Fibroblast of skin of left biceps (primary cell): ENCODE measurements at regions not wholly inside any gene's neighbourhood (a gene's known extent, or its start where the extent isn't known, plus 50 kb on each side); places are given as distances from the start of the nearest gene placed in this dataset.

ENCODE experiments used
- DNase-seq, 2 experiments: peaks; one replicate each; pipeline ENCODE4 v3.0.0-alpha.2; 2013; ENCODE audit warnings: low read depth in 2 of 2

DNA sequence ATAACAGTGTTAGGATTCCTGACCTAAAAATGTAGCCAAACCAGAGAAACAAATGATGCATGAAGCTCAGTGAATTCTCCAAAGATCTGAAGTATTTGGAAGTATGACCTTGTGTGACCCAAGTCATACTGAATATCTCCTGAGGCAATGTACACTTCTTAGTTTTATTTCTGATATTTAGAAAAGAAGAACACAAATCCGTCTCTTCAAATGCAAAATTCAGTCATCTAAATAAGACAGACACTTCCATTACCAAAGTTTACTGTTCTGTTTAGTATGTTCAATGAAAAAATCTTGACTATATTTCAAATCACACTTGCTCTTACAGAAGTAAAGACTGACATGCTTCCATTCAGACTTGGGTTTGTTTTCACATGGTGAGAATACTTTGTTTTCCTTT, 495.7 kb downstream of the RIT2 start:
- DNase-seq = no peak

DNA sequence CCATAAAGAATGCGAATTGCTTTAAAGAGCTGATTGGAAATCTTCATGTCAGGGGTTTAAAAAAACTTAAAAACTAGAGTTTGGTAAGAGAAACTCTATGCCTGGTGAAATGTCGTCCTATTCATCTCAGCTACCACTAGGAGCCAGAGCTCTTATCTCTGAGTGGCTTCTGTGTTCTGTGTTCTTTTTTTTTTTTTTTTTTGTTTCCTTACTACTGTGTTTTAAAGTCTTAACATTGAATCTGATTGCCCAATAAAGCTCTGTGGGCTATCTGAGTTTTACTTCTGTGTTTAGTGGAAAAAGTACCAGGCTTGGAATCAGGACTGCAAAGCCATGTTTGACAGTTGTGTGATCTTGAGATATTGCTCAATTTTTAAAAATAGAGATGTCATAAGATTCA, 494.8 kb downstream of the RIT2 start:
- DNase-seq = no peak

DNA sequence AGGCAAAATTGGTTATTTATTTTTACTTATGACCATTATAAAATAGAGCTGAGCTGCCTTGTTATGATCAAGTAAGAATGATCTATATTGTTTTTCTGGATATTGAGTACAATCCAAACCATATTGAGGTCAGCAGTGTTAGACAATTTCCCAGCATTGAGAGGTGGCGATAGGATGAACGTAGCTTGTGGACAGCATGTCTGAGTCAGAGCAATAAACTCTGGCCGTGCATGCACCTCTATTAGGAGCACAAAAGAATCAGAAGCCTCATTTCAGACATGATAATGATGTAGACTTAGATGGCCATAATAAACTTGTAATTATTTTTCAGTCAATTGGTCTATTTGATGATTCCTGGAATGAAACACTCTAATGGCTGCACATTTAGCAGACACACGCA, 491.6 kb downstream of the RIT2 start:
- no peak for DNase-seq

DNA sequence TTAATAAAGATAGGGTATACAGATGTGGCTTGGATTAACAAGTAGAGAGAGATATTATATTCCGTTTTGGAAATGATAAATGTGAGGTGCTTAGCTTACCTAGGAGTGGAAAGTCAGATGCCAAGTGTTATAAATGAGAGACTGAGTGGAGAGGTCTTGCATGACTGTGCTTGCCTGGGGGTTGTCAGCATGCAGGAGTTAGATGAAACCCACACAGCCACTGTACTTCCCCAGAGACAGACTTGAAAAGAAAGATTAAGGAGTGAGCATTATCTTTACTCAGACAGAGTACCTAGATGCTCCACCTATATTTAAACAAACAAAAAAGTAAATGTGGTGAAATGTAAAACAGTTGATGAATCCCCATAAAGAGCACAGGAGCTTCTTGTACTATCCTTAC, 482.7 kb downstream of the RIT2 start:
- DNase-seq = no peak

DNA sequence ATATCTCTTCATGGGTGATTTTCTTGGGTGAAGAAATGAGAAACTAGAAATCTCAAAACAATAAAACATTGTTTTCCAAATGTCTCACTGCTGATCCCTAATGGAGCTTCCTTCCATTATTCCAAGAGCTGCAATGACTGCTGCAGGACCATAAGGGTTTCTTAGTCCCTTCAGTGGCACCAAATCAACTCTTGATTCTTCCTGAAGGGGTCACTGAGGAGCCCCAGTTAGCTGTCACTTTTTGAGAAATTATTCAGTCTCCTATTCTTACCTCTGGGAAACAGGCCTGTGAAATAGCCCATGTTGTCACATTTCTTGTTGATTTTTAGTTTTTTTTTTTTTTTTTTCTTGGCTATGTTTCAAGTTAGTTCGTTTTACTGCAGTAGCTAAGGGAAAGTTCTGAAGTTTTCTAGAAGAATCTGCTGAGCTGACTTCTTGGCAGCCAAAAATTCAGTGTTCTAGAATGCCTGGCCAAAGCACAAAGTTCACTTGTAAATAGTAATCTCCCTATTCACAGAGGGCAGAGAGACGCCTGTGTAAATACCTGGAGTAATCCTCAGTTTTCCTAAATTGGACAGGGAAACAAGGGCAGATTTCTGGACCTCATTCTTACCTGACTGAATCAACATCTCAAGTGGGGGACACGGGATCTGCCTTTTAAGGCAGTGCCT, 480.0 kb downstream of the RIT2 start:
- no peak for DNase-seq

DNA sequence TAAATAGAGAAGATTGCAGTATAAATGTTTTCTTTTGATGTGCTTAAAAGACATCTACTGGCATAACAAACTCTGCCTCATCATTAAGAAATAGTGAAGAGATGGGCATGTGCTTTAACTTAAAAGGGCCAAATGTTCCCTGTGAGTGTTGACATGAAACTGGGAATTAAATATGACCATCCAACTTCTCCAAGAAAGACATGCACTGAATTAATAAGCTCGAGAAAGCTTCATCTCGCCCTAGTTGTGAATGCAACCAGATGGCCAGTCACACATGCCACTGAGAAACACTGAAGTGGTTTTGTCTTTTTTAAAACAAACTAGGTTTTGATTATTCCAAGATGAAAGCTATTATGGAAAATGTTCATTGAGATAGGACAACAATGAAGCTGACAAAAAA, 479.2 kb downstream of the RIT2 start:
- DNase-seq = no peak

DNA sequence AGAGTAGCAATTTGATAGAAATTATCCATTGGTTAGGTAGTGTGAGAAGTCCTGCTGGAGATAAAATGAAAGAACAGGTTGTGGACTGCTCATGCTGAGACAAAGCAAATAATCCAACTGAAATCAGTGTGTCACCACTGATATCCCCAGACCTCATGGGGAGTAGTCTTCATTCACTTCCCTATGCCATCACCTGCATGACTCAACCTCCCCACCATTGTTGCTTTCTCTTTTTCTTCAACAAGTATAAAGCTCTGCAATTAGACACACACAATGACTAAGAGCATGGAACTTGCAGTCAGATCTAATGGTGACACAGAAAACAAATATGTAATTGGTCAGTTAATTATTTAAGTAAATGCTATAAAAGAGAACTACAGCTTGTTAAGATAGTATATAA, 475.3 kb downstream of the RIT2 start:
- no peak for DNase-seq

DNA sequence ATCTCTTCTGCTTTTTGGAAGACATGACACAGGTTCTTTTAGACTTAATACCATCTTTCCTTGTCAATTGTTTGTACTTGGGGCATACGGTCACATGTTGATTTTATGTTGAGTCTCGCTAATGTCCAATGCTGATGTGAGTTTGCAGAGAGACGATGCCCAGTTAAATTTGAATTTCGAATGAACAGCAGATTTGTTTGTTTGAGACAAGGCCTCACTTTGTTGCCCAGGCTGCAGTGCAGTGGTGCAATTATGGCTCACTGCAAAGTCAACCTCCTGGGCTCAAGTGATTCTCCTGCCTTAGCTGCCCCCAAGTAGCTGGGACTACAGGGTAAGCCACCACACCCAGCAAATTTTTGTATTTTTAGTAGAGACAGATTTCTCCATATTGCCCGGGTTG, 473.5 kb downstream of the RIT2 start:
- no peak for DNase-seq

DNA sequence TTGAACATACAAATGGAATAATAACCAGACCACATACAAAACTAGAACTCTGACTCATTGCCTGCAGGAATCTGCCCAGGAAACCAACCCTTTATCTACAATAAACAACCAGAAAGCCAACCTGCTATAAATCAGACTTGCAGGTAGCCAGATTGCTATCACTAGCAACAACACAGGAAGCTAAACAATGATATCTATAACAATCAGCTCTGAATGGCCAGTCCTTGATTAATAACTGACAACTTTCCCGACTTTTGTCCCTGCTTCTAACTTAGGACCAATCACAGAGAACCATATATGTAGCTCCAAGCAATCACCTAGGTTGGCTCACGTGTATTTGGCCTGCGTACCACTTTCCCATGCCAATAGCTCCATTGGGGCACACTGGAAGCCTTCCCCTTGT, 470.8 kb downstream of the RIT2 start:
- no peak for DNase-seq

DNA sequence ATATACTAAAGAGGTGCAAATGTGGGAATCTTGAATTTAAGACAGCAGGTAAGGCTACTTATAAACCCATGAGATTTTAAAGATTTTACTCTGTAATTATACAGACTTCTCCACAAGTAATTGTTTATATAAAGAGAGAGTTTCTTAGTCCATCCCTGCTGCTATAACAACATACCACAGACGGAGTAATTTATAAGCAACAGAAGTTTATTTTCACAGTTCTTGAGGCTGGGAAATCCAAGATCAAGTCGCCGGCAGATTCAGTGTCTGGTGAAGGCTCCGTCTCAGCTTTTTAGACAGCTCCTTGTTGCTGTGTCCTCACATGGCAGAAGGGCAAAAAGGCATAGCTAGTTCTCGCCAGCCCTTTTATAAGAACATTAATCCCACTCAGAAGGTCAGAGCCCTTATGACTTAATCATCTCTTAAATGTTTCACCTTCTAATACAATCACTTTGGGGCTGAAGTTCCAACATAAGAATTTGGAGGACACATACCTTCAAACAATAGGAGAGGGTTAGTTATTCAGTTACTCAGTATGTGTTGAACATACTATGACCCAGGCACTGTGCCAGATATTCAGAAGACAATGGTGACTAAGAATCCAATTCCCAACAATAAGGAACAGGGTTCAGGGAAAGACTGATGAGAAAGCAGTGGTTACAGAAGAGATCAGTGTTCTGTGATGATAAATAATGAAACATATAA, 466.0 kb downstream of the RIT2 start:
- DNase-seq = no peak

DNA sequence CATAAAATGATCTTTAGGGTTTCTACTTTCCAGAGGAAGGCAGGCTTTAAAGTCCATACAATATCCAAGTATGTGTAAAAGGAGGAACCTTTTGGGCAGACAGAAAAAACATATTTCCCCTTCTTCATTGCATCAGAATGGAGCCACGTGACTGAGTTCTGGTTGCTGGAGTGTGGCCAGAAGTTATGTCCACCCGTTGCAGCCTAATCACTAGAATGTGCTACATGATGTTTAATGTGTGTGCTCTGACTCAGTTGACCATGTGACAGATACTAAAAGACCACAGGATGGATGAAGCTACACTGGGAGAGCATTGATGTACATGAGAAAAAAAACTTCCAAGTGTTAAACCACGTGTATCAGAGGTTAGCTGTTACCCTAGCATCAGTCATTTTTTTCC, 460.9 kb downstream of the RIT2 start:
- no peak for DNase-seq

DNA sequence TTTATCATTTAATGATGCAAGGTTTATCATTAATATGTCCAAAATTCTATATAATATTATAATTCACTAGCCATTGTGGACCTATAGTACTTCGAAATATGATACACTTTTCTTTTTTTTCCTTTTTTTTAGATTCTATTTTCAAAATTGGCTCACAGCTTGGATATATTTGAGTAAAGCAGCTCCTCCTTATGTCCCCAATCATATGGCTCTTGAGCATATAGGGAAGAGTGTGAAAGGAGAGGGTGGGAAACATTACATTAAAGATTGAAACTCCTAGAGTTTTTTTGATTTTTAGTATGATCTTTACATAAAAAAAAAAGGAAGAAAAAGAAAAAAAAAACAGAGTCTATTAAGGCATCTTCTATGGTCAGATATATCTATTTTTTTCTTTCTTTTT, 457.9 kb downstream of the RIT2 start:
- DNase-seq = no peak

DNA sequence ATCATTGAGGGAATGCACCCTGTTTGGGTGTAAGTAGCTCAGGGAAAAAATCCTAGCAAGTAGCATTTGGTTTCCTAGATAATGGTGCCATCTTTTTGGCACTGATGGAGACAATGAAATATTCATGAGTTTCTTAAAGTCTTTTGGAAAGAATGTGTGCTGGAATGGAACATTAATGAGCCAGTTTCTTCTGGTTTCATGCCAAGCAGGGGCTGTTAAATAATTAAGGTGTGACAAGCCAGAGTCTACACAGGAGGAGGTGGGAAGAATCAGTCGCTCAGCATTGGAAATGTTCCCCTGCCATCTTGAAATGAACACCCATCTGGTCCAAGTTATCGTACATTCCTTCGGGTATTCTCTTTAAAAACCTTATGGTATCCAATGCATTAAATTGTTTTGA, 457.3 kb downstream of the RIT2 start:
- DNase-seq = no peak

DNA sequence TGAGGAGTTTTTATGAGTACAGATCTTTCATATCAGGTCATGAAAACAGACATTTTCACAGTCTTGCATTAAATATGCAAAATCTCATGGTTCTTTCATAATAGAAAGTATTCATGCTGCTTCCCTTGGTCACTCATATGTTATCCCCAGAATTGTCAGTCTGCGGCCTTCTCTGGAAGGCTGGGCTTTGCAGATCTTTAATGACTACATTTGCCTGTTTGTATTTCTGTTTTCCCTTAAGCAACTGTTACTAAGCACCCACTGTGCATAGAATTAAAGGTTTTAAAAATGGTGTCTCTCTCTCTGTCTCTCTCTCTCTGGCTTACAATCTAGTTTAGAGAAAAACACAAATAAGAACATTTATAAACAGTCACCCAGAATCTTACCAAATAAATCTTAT, 456.3 kb downstream of the RIT2 start:
- DNase-seq = no peak

DNA sequence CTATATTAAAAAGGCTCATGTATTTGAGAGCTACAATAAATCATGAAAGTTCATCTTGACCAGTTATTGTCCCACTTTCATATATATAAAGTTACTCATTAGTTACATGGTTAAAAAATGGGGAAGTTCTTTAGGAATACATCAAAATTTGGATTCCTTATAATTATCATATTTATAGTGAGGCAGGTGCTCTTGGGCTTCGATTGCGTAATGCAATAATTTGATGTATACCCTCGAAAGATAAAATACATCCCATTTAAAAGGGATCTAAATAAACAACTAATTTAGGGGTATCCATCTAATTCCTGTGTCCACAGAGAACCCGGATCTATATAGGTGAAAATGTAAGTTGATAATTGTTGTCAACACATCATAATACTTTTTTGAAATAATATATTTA, 444.6 kb downstream of the RIT2 start:
- DNase-seq = no peak

DNA sequence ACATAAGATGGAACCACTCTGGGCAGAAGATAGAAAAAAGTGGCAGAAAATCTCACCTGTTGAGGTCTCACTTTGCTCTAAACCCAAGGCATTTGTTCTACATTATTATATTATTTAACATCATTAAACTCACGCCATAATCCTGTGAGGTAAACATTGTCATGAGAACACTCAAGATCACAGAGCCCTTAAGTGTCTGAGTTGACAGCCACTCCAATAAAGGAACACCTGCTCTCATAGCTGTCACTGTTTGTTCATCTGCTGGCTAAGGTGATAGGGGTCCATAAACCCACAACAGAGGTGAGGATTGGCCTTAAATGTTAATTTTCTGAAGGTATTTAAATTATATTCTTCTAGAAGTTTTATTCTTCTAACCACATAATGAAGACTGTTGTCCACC, 439.7 kb downstream of the RIT2 start:
- no peak for DNase-seq

DNA sequence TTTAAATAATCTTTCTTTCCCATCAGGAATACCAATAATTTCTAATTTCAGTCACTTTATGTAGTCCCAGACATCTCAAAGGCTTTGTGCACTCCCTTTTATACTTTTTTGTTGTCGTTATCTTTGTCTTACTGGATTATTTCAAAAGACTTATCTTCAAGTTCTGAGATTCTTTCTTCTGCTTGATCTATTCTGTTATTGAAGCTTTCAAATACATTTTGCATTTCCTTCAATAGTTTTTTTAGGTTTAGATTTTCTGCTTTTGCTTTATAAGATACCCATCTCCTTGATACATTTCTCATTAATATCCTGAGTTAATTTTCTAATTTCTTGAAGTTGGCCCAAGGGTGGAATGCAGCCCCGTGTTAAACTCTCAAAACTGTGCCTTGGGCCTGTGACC, 432.4 kb downstream of the RIT2 start:
- DNase-seq = no peak

DNA sequence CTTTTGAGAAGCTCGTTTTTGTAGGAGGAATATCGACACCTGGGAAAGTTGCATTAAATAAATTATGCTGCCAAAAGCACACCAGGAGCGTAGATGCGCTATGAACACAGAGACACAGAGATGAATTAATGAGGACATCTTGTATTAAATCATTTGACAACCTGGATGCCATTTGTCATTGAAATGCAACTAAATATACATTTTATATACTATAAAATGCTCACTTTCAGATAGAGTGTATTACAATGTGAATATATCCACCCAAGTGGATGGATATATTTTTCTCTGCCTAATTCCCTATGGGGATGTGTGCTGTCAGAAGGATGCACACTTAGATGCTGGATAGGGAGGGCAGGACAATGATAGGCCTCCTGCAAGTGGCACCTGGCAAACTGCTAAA, 426.2 kb downstream of the RIT2 start:
- no peak for DNase-seq
